K562 (cell line): ENCODE measurements at regions not wholly inside any gene's neighbourhood (a gene's known extent, or its start where the extent isn't known, plus 50 kb on each side); places are given as distances from the start of the nearest gene placed in this dataset.

Experiments used
- ATAC-seq: fragments of 200-7000 bp; cut with Tn5 transposase; 3 replicates; pipeline ENCODE4 v1.9.1; 2020; ENCODE audit warnings: moderate library complexity
- BruUV-seq: library from RNA; stranded (reverse); fragments of 400-500 nt; replicated peaks from 2 replicates; lab custom pipeline; 2021; lab: Mats Ljungman, UMichigan
- CTCF ChIA-PET: fragments of 300-600 bp; formaldehyde crosslinking; extraction: SDS; loops from one replicate; lab custom pipeline; 2021; ENCODE audit warnings: low intra/inter-chr PET ratio; lab: Yijun Ruan, JAX
- POLR2A ChIA-PET: fragments of 300-600, 350-650 bp; sonication (Branson Sonifier 250); formaldehyde crosslinking; extraction: SDS; loops from one replicate; lab custom pipeline; 2021; ENCODE audit warnings: antibody characterized with exemption, inconsistent platforms; lab: Yijun Ruan, JAX
- DNase-seq, 4 experiments: peaks; one replicate each; pipeline versions ENCODE4 v3.0.0 to v3.0.0-alpha.2; 2011 to 2018; ENCODE audit warnings: low spot score in 3 of 4, mixed read lengths in 3 of 4; ENCODE audit errors: extremely low read depth in 1 of 4
- FAIRE-seq: peaks from 2 replicates; lab custom pipeline; 2011; peaks lifted over from hg19 to GRCh38; lab: Jason Lieb, UNC
- H2AFZ ChIP-seq: 2 replicates; pipeline ENCODE4 v1.6.0; 2011; ENCODE audit warnings: low read depth, low read length, control low read depth, inconsistent platforms
- H3K27ac ChIP-seq: fragments of 200-600 bp; 3 replicates; pipeline ENCODE4 v1.8.0; 2011; ENCODE audit warnings: low read depth, mild to moderate bottlenecking, control low read depth, inconsistent platforms, low read length, moderate library complexity, mixed read lengths; ENCODE audit errors: extremely low read depth
- H3K27me3 ChIP-seq, 2 experiments: fragments of 300-600 bp in 1 of 2; 2 replicates in 1 of 2; 3 replicates in 1 of 2; pipeline versions ENCODE4 v1.6.0 to v1.8.0; 2011; ENCODE audit warnings: inconsistent platforms in 2 of 2, low read length in 2 of 2, mild to moderate bottlenecking in 1 of 2, mixed read lengths in 1 of 2, moderate library complexity in 1 of 2; ENCODE audit not compliant: control insufficient read depth in 2 of 2, insufficient read depth in 2 of 2
- H3K36me3 ChIP-seq: fragments of 300-600 bp; 3 replicates; pipeline ENCODE4 v1.8.0; 2011; ENCODE audit warnings: mild to moderate bottlenecking, low read length, inconsistent platforms; ENCODE audit not compliant: control insufficient read depth, insufficient read depth
- H3K4me1 ChIP-seq, 2 experiments: fragments of 200-600 bp in 1 of 2; replicated peaks in 1 of 2; 2 replicates in 1 of 2; 3 replicates in 1 of 2; pipeline versions ENCODE4 v1.5.1 to v1.8.0; 2011; ENCODE audit warnings: inconsistent platforms in 2 of 2, low read length in 2 of 2, mild to moderate bottlenecking in 1 of 2, mixed read lengths in 1 of 2, moderate library complexity in 1 of 2; ENCODE audit not compliant: control insufficient read depth in 2 of 2, insufficient read depth in 2 of 2
- H3K4me2 ChIP-seq: 2 replicates; pipeline ENCODE4 v1.6.1; 2011; ENCODE audit warnings: low read length, control low read depth, inconsistent platforms, mixed read lengths; ENCODE audit not compliant: insufficient read depth
- H3K4me3 ChIP-seq: fragments of 200-600 bp; sonication (generic), shearing (Covaris generic); 2 replicates; pipeline ENCODE4 v1.5.1; 2016; ENCODE audit warnings: control low read depth, inconsistent platforms
- H3K79me2 ChIP-seq: fragments of 200-600 bp; 3 replicates; pipeline ENCODE4 v1.8.0; 2011; ENCODE audit warnings: low read length, inconsistent platforms; ENCODE audit not compliant: control insufficient read depth, insufficient read depth
- H3K9ac ChIP-seq, 2 experiments: 2 replicates each; pipeline versions ENCODE4 v1.6.0 to v1.6.1; 2011; ENCODE audit warnings: low read depth in 2 of 2, low read length in 2 of 2, control low read depth in 1 of 2, inconsistent platforms in 1 of 2, mild to moderate bottlenecking in 1 of 2, mixed read lengths in 1 of 2; ENCODE audit not compliant: insufficient read depth in 1 of 2
- H3K9me1 ChIP-seq: one replicate; pipeline ENCODE4 v1.6.0; 2011; ENCODE audit warnings: inconsistent platforms, mild to moderate bottlenecking, low read length, moderate library complexity; ENCODE audit not compliant: control insufficient read depth, insufficient read depth
- H3K9me3 ChIP-seq: replicated peaks from 2 replicates; pipeline ENCODE4 v1.5.1; 2011; ENCODE audit warnings: low read depth, low read length, inconsistent platforms; ENCODE audit not compliant: control insufficient read depth, insufficient read depth
- H4K20me1 ChIP-seq: replicated peaks from 2 replicates; pipeline ENCODE4 v1.6.1; 2011; ENCODE audit warnings: low read length, inconsistent platforms, mixed read lengths; ENCODE audit not compliant: control insufficient read depth, insufficient read depth
- BRCA1 ChIP-seq, 2 experiments: fragments of 450-650 bp in 1 of 2; sonication (generic) in 1 of 2; formaldehyde crosslinking in 1 of 2; IDR thresholded peaks; 2 replicates each; pipeline versions ENCODE4 v1.5.0 to v1.6.1; 2017 to 2020; ENCODE audit warnings: mild to moderate bottlenecking in 1 of 2, missing genetic modification reagents in 1 of 2
- ERF ChIP-seq: fragments of 450-650 bp; formaldehyde crosslinking; IDR thresholded peaks from 2 replicates; pipeline ENCODE4 v1.4.0; 2020; ENCODE audit warnings: mild to moderate bottlenecking, mixed read lengths
- FOXP1 ChIP-seq: sonication (generic); formaldehyde crosslinking; IDR thresholded peaks from 2 replicates; pipeline ENCODE4 v1.8.0; 2022; ENCODE audit warnings: mild to moderate bottlenecking, missing genetic modification reagents
- HDAC8 ChIP-seq: fragments of 450-650 bp; IDR thresholded peaks from 2 replicates; pipeline ENCODE4 v1.6.1; 2016; ENCODE audit warnings: mild to moderate bottlenecking, missing genetic modification characterization, moderate library complexity, missing compliant biosample characterization
- NBN ChIP-seq: fragments of 450-650 bp; IDR thresholded peaks from 2 replicates; pipeline ENCODE4 v1.6.1; 2016; ENCODE audit warnings: low read depth, mild to moderate bottlenecking
- NFE2L1 ChIP-seq: fragments of 450-650 bp; IDR thresholded peaks from 2 replicates; pipeline ENCODE4 v1.6.1; 2016; ENCODE audit warnings: missing genetic modification characterization, low read depth, mild to moderate bottlenecking, missing compliant biosample characterization, moderate library complexity, borderline replicate concordance
- PCBP2 ChIP-seq: fragments of 200-400 bp; formaldehyde crosslinking; IDR thresholded peaks from 2 replicates; pipeline ENCODE4 v1.6.1; 2018; ENCODE audit warnings: low read length, low read depth, mild to moderate bottlenecking, moderate library complexity; ENCODE audit not compliant: poor library complexity, severe bottlenecking
- PRPF4 ChIP-seq: fragments of 200-400 bp; formaldehyde crosslinking; IDR thresholded peaks from one replicate; pipeline ENCODE4 v1.6.1; 2017; ENCODE audit warnings: low read length, low read depth, mild to moderate bottlenecking; ENCODE audit not compliant: insufficient read depth, poor library complexity, severe bottlenecking
- SRSF3 ChIP-seq: fragments of 200-400 bp; formaldehyde crosslinking; IDR thresholded peaks from 2 replicates; pipeline ENCODE4 v1.6.1; 2016; ENCODE audit warnings: mild to moderate bottlenecking, low read length, moderate library complexity; ENCODE audit not compliant: insufficient read depth
- ZBTB17 ChIP-seq: fragments of 450-650 bp; formaldehyde crosslinking; IDR thresholded peaks from 2 replicates; pipeline ENCODE4 v1.4.0; 2020; ENCODE audit warnings: mild to moderate bottlenecking
- ZNF764 ChIP-seq: fragments of 250-450 bp; sonication (Bioruptor Pico); IDR thresholded peaks from 2 replicates; pipeline ENCODE4 v1.4.0; 2020; ENCODE audit warnings: low read depth, mild to moderate bottlenecking, moderate library complexity
- WGBS: fragments of 100-300 bp; shearing (Covaris generic); methylation state at CpG from one replicate; pipeline ENCODE4 v1.1.6; 2016; ENCODE audit warnings: low coverage, mixed read lengths; ENCODE audit not compliant: insufficient coverage; ENCODE audit errors: missing lambda C conversion rate; 5-methylcytosine and 5-hydroxymethylcytosine counted together
- in situ Hi-C: fragments of 300-500 bp; cut with MboI; formaldehyde crosslinking; loops from 4 replicates; pipeline ENCODE4 v1.15.0; 2018; ENCODE audit warnings: inconsistent platforms, mixed read lengths
- intact Hi-C: fragments of 100-400 bp; cut with micrococcal nuclease; formaldehyde crosslinking; loops from 2 replicates; pipeline ENCODE4 v1.14.2; 2022
- TF ChIP-seq, protein P1 (sequence below), 3 experiments: IDR thresholded peaks in 2 of 3; conservative IDR thresholded peaks in 1 of 3; 2 replicates each; pipeline ENCODE4 v1.5.1; 2011 to 2012; ENCODE audit warnings: low read length in 3 of 3, mild to moderate bottlenecking in 3 of 3, control low read depth in 2 of 3, improper control_type of control experiment in 1 of 3, inconsistent platforms in 1 of 3, low read depth in 1 of 3, mixed read lengths in 1 of 3, moderate library complexity in 1 of 3; ENCODE audit not compliant: insufficient read depth in 2 of 3
- TF ChIP-seq, protein P2 (sequence below), 2 experiments: fragments of 450-650 bp in 1 of 2; IDR thresholded peaks; 2 replicates each; pipeline ENCODE4 v1.6.1; 2011 to 2017; ENCODE audit warnings: low read depth in 2 of 2, antibody characterized with exemption in 1 of 2, borderline replicate concordance in 1 of 2, low read length in 1 of 2, mild to moderate bottlenecking in 1 of 2, mixed read lengths in 1 of 2; ENCODE audit not compliant: control insufficient read depth in 1 of 2
- TF ChIP-seq, protein P3 (sequence below): fragments of 250-450 bp; sonication (Bioruptor Pico); IDR thresholded peaks from 2 replicates; pipeline ENCODE4 v1.6.1; 2021; ENCODE audit warnings: mild to moderate bottlenecking

DNA sequence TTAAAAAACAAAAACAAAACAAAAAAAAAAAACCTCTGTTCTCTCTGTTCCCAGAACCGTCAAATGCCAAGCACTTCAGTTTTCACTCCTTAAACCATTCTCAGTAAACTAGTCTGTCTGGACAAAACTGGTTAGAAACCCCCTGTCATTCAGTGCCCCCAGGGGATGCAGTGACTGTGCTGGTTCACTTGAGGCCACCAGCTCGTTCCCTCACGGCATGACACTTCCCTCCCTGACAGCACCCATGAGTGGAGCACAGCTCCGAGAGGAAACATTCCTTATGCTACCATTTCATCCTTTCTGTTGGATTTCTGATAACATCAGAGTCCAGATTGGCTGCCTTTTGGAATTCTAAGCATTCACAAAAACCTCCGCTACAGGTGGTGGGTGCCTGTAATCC, 244.0 kb upstream of the TPM1 start:
- DNase-seq: no peak
- WGBS: 0% methylated on average over 5 of the region's 5 CpGs
- Histone ChIP-seq H3K79me2 (no peaks in the 10 kb centered on the region), H3K4me2 (no peak overlapping the region), H3K36me3 (no peaks in the 10 kb centered on the region), H3K9me1 (peaks cover 4% of the 10 kb centered on the region), H3K27ac (no peak overlapping the region), H3K27me3 (peaks cover 39 to 65% of the 10 kb centered on the region in 2 experiments), H3K9me3 (no peaks in the 10 kb centered on the region), H4K20me1 (peaks cover 8% of the 10 kb centered on the region; the same call in 1 of the 2 replicates), H3K4me3 (no peak overlapping the region), H3K4me1 (no peaks in the 10 kb centered on the region), H3K9ac (no peak overlapping the region), H2AFZ (no peak overlapping the region)
- CTCF ChIA-PET: no interaction called here
- no peak for FAIRE-seq
- no peak for ATAC-seq
- intact Hi-C loops: no loop called here
- TF ChIP-seq SRSF3: no peak
- TF ChIP-seq PCBP2: no peak
- no peak for TF ChIP-seq BRCA1 (IDR thresholded peaks at IDR 0.05)
- TF ChIP-seq BRCA1 (CRISPR knock-in tag; IDR thresholded peaks at IDR 0.05): no peak
- TF ChIP-seq ZNF764 (CRISPR knock-in tag): no peak
- no peak for TF ChIP-seq FOXP1 (CRISPR knock-in tag)
- TF ChIP-seq, protein P1, sequence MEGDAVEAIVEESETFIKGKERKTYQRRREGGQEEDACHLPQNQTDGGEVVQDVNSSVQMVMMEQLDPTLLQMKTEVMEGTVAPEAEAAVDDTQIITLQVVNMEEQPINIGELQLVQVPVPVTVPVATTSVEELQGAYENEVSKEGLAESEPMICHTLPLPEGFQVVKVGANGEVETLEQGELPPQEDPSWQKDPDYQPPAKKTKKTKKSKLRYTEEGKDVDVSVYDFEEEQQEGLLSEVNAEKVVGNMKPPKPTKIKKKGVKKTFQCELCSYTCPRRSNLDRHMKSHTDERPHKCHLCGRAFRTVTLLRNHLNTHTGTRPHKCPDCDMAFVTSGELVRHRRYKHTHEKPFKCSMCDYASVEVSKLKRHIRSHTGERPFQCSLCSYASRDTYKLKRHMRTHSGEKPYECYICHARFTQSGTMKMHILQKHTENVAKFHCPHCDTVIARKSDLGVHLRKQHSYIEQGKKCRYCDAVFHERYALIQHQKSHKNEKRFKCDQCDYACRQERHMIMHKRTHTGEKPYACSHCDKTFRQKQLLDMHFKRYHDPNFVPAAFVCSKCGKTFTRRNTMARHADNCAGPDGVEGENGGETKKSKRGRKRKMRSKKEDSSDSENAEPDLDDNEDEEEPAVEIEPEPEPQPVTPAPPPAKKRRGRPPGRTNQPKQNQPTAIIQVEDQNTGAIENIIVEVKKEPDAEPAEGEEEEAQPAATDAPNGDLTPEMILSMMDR (IDR thresholded peaks at IDR 0.05 in 2 of 3, conservative IDR thresholded peaks at IDR 0.05 in 1 of 3; ENCODE audit: insufficient read depth in 2 of 3, low read depth in 1 of 3, low read length in 3 of 3): no peak
- no peak for TF ChIP-seq HDAC8 (tag)
- TF ChIP-seq, protein P2, sequence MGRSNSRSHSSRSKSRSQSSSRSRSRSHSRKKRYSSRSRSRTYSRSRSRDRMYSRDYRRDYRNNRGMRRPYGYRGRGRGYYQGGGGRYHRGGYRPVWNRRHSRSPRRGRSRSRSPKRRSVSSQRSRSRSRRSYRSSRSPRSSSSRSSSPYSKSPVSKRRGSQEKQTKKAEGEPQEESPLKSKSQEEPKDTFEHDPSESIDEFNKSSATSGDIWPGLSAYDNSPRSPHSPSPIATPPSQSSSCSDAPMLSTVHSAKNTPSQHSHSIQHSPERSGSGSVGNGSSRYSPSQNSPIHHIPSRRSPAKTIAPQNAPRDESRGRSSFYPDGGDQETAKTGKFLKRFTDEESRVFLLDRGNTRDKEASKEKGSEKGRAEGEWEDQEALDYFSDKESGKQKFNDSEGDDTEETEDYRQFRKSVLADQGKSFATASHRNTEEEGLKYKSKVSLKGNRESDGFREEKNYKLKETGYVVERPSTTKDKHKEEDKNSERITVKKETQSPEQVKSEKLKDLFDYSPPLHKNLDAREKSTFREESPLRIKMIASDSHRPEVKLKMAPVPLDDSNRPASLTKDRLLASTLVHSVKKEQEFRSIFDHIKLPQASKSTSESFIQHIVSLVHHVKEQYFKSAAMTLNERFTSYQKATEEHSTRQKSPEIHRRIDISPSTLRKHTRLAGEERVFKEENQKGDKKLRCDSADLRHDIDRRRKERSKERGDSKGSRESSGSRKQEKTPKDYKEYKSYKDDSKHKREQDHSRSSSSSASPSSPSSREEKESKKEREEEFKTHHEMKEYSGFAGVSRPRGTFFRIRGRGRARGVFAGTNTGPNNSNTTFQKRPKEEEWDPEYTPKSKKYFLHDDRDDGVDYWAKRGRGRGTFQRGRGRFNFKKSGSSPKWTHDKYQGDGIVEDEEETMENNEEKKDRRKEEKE (IDR thresholded peaks at IDR 0.05; ENCODE audit: borderline replicate concordance in 1 of 2, control insufficient read depth in 1 of 2, low read depth in 2 of 2, low read length in 1 of 2): no peak
- TF ChIP-seq NBN: no peak
- TF ChIP-seq ZBTB17 (CRISPR knock-in tag): no peak
- TF ChIP-seq, protein P3, sequence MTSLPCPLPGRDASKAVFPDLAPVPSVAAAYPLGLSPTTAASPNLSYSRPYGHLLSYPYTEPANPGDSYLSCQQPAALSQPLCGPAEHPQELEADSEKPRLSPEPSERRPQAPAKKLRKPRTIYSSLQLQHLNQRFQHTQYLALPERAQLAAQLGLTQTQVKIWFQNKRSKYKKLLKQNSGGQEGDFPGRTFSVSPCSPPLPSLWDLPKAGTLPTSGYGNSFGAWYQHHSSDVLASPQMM (CRISPR knock-in tag): no peak
- TF ChIP-seq NFE2L1 (tag): no peak
- TF ChIP-seq ERF (CRISPR knock-in tag): no peak
- TF ChIP-seq PRPF4: no peak
- in situ Hi-C loops: no loop called here
- POLR2A ChIA-PET: interaction anchor here (0.7 kb wide), 1 partner anchor 45 kb away, joined by 3 read pairs; no protein-coding TSS in a partner anchor
- no TSS peak for BruUV-seq
